Duodenal mucosa (tissue), 2 donors: ENCODE measurements at regions not wholly inside any gene's neighbourhood (a gene's known extent, or its start where the extent isn't known, plus 50 kb on each side); places are given as distances from the start of the nearest gene placed in this dataset.

Experiments used
- H3K27ac ChIP-seq: one replicate; pipeline ENCODE4 v1.7.0; 2013; ENCODE audit warnings: low read depth, low read length
- H3K27me3 ChIP-seq, 2 donors: one replicate each; pipeline ENCODE4 v1.7.0; 2013; ENCODE audit warnings: low read length in 2 of 2, control low read depth in 1 of 2; ENCODE audit not compliant: insufficient read depth in 2 of 2, control insufficient read depth in 1 of 2
- H3K36me3 ChIP-seq, 2 donors: one replicate each; pipeline ENCODE4 v1.7.0; 2013; ENCODE audit warnings: low read length in 2 of 2, control low read depth in 1 of 2; ENCODE audit not compliant: insufficient read depth in 2 of 2, control insufficient read depth in 1 of 2
- H3K4me1 ChIP-seq, 2 donors: one replicate each; pipeline ENCODE4 v1.7.0; 2013; ENCODE audit warnings: low read length in 2 of 2, control low read depth in 1 of 2; ENCODE audit not compliant: insufficient read depth in 2 of 2, control insufficient read depth in 1 of 2
- H3K4me3 ChIP-seq, 2 donors: one replicate each; pipeline ENCODE4 v1.7.0; 2013; ENCODE audit warnings: low read length in 2 of 2, low read depth in 1 of 2
- H3K9ac ChIP-seq, 2 donors: one replicate each; pipeline ENCODE4 v1.7.0; 2013; ENCODE audit warnings: low read length in 2 of 2, low read depth in 1 of 2
- H3K9me3 ChIP-seq, 2 donors: one replicate each; pipeline ENCODE4 v1.7.0; 2013; ENCODE audit warnings: low read length in 2 of 2, control low read depth in 1 of 2; ENCODE audit not compliant: control insufficient read depth in 1 of 2

DNA sequence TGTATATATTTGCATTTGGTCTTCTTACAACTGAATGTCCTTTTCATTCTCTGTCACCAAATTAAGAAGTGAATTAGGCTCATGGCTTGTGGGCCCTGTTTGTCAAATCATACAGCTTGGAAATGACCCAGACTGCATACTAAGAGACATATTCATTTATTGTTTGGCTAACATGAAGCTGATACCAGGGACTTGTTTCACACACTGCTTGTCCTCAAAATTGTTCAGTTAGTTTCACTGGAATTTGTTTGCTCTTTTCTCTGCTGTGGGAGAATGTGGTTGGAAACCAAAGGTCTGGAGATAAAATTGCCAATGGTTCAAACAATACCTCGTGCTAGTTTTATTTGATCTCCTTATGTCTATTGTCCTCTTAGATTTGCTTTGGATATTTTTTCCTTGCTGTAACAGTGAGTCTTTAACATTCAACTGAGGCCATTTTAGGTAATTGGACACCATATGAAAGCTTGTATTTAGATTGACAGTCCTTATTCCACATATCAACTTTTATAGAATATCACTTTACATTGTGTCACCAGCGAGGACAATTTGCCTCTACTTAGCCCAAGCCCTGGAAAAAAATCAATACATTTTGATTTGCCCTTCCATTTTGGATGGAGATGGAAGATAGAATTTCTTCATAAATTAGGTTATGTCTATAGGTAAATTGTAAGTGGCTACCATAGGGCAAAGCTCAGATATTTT, 144.3 kb upstream of the MTAP start:
- no peak overlapping the region for H3K9ac ChIP-seq
- no peak overlapping the region for H3K27ac ChIP-seq
- no peaks in the 10 kb centered on the region for H3K9me3 ChIP-seq

DNA sequence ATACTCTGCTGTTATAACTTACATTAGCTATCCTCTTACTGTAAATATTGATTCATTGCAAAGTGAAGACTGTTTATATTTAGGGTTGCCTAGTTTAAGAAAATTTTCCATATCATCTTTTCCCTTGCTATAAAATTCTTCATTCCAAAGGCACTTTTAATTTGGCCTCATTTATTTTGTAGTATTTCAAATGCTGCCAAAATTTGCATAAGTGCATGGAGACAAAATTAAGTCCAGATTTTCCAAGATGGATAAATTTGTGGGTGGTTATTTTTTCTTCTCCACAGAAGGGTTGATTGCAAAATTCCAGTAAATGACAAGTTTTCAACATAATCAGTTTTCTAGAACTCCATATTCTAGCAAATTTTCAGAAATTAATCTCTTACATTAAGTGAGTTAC, 141.5 kb upstream of the MTAP start:
- Histone ChIP-seq H3K9me3 (no peaks in the 10 kb centered on the region), H3K36me3 (no peaks in the 10 kb centered on the region), H3K9ac (no peak overlapping the region), H3K4me1 (no peaks in the 10 kb centered on the region), H3K27ac (no peak overlapping the region), H3K27me3 (no peaks in the 10 kb centered on the region), H3K4me3 (no peak overlapping the region)

More for the DNA sequence above, 144.3 kb upstream of the MTAP start:
- Histone ChIP-seq H3K36me3 (no peaks in the 10 kb centered on the region), H3K4me1 (no peaks in the 10 kb centered on the region), H3K4me3 (no peak overlapping the region), H3K27me3 (no peaks in the 10 kb centered on the region)

DNA sequence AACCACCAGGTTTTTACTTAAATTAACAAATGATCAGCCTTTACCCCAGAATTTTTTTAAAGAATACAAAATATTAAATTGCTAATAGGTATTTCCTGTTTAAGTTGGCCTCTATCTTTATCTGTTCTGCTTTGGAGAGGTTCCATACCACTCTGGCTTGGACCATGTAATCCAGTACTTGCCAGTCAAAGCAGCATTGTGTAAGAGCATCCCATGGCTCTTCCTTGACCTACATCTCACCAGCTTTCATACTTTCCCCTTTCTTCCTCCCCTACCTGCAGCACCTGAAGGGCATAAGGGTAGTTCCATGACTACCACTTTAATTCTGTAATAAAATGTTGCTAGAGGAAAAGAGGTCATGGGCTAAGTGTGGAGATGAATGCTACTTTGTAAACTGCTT, 140.8 kb upstream of the MTAP start:
- Histone ChIP-seq H3K9me3 (no peaks in the 10 kb centered on the region), H3K9ac (no peak overlapping the region), H3K36me3 (no peaks in the 10 kb centered on the region), H3K4me1 (no peaks in the 10 kb centered on the region), H3K4me3 (no peak overlapping the region), H3K27ac (no peak overlapping the region), H3K27me3 (no peaks in the 10 kb centered on the region)

DNA sequence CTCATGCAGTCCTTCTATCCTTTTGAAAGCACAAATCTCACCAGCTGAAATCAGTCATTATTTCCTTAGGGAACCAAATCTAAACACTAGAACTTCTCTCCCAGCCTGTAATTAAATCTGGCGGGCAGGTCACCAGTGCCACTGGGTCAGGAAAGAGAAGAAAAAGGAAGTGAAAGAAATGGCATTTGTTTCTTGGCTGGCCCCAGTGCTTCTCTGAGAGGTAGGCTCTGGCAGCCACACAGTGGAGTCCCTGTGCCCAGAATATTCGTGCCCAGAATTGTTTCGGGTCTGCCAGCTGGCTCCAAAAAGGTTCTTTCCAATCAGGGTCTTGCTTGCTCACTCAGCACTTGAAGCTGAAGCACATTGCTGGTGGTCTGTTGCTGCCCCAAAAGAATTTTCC, 133.9 kb upstream of the MTAP start:
- Histone ChIP-seq H3K27ac (no peak overlapping the region), H3K9me3 (no peaks in the 10 kb centered on the region), H3K9ac (no peak overlapping the region), H3K36me3 (no peaks in the 10 kb centered on the region), H3K4me3 (no peak overlapping the region), H3K4me1 (no peaks in the 10 kb centered on the region), H3K27me3 (no peaks in the 10 kb centered on the region)

DNA sequence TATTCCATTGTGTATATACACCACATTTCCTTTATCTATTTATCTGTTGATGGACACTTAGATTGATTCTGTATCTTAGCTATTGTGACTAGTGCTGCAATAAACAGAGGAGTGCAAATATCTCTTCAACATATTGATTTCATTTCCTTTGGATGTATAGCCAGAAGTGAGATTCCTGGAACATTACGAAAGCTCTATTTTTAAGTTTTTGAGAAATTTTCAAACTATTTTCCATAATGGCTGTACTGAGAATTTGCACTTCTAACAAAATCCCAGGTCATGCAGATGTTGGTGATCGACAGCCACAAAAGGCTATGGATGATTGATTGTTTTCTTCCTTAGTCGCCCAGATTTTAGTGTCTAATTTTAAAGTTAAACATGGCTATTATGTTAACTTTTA, 132.7 kb upstream of the MTAP start:
- no peak overlapping the region for H3K9ac ChIP-seq
- H3K4me3 ChIP-seq = no peak overlapping the region
- no peak overlapping the region for H3K27ac ChIP-seq
- no peaks in the 10 kb centered on the region for H3K4me1 ChIP-seq
- no peaks in the 10 kb centered on the region for H3K27me3 ChIP-seq
- no peaks in the 10 kb centered on the region for H3K9me3 ChIP-seq
- no peaks in the 10 kb centered on the region for H3K36me3 ChIP-seq

DNA sequence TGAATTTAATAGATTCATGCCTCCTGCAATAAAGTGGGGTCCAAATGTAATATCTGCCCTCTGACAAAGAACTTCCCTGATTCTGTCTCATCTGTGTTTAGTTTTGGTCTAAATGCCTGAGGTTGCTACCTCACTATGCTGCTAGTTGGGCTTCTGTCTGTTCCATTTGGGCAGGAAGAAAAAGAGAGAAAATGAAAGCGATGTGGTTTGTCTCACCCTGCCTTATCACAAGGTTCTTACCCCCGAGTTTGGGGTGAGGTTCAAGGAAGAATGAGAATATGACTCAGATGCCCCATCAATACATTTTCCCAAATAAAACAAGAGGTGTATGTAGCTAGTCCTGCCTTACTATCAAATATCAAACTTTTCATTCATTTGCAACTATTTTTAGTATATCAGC, 132.1 kb upstream of the MTAP start:
- Histone ChIP-seq H3K27me3 (no peaks in the 10 kb centered on the region), H3K9ac (no peak overlapping the region), H3K4me3 (no peak overlapping the region), H3K36me3 (no peaks in the 10 kb centered on the region), H3K9me3 (no peaks in the 10 kb centered on the region), H3K27ac (no peak overlapping the region), H3K4me1 (no peaks in the 10 kb centered on the region)

DNA sequence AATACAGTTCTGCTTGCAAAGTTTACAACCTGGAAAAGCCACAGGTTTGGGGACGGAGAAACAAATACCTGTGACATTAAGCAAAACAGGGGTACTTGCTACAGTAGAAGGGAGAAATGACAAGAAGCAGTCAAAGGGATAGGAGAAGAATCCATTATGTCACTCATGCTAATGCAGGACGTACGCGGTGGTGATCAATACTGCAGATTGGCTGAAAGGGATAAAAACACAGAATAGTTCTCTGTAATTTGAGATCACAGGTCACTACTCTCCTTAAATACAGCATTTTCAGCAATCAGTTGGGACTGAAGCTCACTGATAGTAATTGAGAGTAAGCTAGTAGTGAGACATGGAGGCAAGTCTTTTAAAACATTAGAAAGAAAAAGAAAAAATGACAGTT, 130.3 kb upstream of the MTAP start:
- no peak overlapping the region for H3K4me3 ChIP-seq
- H3K27me3 ChIP-seq = no peaks in the 10 kb centered on the region
- H3K4me1 ChIP-seq = no peaks in the 10 kb centered on the region
- H3K27ac ChIP-seq = no peak overlapping the region
- H3K9ac ChIP-seq = no peak overlapping the region
- H3K9me3 ChIP-seq = no peaks in the 10 kb centered on the region
- H3K36me3 ChIP-seq = no peaks in the 10 kb centered on the region

DNA sequence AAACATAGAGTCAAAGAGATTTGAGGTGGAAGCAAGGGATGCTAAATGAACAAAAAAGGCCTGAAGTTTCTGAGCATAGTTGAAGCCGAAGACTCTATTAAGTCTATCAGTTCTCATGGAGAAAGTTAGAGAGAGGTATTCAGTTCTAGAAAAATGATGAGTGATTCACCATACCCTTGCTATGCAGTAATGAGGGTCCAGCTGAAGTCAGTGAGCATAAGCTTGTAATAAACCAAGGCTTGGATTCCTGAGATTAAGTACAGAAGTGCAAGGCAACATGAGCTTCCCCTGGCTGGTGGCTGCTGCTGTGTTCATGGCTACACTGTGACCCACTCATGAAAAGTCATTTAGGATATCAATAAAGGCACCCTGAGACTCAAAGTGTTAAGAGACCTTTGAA, 129.7 kb upstream of the MTAP start:
- Histone ChIP-seq H3K27ac (no peak overlapping the region), H3K4me3 (no peak overlapping the region), H3K27me3 (no peaks in the 10 kb centered on the region), H3K9me3 (no peaks in the 10 kb centered on the region), H3K4me1 (no peaks in the 10 kb centered on the region), H3K9ac (no peak overlapping the region), H3K36me3 (no peaks in the 10 kb centered on the region)

DNA sequence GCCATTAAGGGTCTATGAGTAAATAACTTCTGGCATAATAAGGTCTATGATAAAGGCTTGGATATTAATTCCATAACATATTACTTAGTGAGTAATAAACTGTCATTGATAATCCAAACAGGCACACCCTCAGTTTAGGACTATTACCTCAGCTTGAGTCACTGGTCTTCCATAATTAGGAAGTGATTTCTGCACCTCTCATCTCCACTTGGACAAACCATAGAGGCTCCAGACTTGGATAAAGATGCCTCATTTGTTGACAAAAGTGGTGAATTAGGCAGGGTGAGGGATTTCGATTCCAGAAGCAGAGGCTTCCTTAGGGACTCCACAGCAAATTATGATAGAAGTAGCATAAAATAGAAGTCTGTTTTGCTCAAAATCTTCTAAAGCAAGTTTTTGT, 127.5 kb upstream of the MTAP start:
- Histone ChIP-seq H3K27me3 (no peaks in the 10 kb centered on the region), H3K9me3 (no peaks in the 10 kb centered on the region)

DNA sequence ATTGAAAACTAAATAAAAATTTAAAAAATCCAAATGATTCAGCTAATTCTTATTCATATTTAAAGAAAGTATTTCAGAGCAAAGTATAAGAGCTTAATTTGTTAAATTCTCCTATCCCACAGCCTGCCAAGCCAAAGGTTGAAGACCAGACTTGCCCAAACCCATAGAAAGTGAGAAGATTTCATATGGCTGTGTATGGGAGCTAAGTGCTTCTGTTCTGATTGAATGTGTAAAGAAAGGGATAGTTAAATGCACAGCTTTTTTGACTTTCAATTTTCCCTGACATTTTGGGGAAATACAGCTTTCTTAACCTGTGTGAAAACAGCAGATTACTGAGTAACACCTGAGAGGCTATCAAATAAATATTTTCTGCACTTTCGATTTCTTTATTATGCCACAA, 125.0 kb upstream of the MTAP start:
- no peak overlapping the region for H3K4me3 ChIP-seq
- no peak overlapping the region for H3K9ac ChIP-seq
- no peak overlapping the region for H3K27ac ChIP-seq
- H3K36me3 ChIP-seq = no peaks in the 10 kb centered on the region
- peaks cover 0 to 9% of the 10 kb centered on the region in 2 donors for H3K4me1 ChIP-seq
- H3K27me3 ChIP-seq = no peaks in the 10 kb centered on the region
- no peaks in the 10 kb centered on the region for H3K9me3 ChIP-seq

More for the DNA sequence above, 127.5 kb upstream of the MTAP start:
- no peaks in the 10 kb centered on the region for H3K36me3 ChIP-seq
- H3K4me1 ChIP-seq = no peaks in the 10 kb centered on the region
- no peak overlapping the region for H3K4me3 ChIP-seq
- no peak overlapping the region for H3K9ac ChIP-seq
- H3K27ac ChIP-seq = no peak overlapping the region

DNA sequence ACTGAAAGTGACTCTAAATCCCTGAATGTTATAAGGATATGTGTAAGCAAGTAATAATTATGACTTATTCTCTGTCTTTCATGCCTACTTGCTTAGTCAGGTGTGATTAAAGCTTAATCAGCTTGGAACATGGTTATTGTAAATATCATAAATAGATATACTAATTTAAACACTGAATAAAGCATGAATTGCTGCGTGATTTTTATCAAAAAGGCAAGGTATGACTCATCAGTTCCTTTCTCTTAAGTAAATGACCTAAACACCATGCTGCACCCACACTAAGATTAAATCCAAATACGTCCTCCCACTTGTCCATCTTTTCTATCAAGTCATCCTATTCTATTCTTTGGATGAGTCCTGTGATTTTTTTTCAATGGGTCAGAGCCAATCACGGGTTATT, 124.6 kb upstream of the MTAP start:
- Histone ChIP-seq H3K9ac (no peak overlapping the region), H3K9me3 (no peaks in the 10 kb centered on the region), H3K27me3 (no peaks in the 10 kb centered on the region), H3K27ac (no peak overlapping the region), H3K4me3 (no peak overlapping the region), H3K4me1 (peaks cover 0 to 9% of the 10 kb centered on the region in 2 donors), H3K36me3 (no peaks in the 10 kb centered on the region)
